ENCODE measurements at regions not wholly inside any gene's neighbourhood (a gene's known extent, or its start where the extent isn't known, plus 50 kb on each side); places are given as distances from the start of the nearest gene placed in this dataset.

DNA sequence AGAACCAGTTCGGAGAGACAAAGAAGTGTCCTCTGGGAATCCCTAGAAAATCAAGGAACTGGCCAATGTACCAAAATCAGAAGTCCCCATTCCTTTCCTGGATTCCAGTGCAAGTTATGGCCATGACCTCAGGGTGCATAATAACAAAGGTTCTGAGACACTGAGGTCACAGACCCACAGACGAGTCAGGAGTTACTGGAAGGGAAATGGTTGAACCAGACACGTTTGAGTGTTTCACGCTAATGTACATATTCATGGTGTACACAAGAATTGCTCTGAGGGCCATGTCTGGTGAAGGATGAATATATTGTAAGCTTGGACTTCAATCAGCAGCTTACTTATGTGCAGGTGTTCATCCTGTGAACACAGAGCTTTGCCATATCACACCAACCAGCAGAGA is 58.6 kb upstream of the KLHL29 start:
- TF ChIP-seq, protein P1, sequence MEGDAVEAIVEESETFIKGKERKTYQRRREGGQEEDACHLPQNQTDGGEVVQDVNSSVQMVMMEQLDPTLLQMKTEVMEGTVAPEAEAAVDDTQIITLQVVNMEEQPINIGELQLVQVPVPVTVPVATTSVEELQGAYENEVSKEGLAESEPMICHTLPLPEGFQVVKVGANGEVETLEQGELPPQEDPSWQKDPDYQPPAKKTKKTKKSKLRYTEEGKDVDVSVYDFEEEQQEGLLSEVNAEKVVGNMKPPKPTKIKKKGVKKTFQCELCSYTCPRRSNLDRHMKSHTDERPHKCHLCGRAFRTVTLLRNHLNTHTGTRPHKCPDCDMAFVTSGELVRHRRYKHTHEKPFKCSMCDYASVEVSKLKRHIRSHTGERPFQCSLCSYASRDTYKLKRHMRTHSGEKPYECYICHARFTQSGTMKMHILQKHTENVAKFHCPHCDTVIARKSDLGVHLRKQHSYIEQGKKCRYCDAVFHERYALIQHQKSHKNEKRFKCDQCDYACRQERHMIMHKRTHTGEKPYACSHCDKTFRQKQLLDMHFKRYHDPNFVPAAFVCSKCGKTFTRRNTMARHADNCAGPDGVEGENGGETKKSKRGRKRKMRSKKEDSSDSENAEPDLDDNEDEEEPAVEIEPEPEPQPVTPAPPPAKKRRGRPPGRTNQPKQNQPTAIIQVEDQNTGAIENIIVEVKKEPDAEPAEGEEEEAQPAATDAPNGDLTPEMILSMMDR (IDR thresholded peaks at IDR 0.05; ENCODE audit: insufficient read depth, low read length, poor library complexity, severe bottlenecking) = no peak
- TF ChIP-seq EZH2phosphoT487 (conservative IDR thresholded peaks at IDR 0.05; ENCODE audit: low read length) = no peak
